CD4-positive, alpha-beta T cell treated with Interleukin-6 at 100 ng/mL for 8 hours (primary cell): ENCODE measurements at regions not wholly inside any gene's neighbourhood (a gene's known extent, or its start where the extent isn't known, plus 50 kb on each side); places are given as distances from the start of the nearest gene placed in this dataset.
"Not testable (repeated sequence)": the region's sequence is repeated elsewhere in the genome, so short reads cannot be mapped to it uniquely, and the experiment has no call there.

Source experiments
- DNase-seq: peaks from one replicate; pipeline ENCODE4 v3.0.0-alpha.2; 2020; ENCODE audit warnings: mixed read lengths, low spot score

DNA sequence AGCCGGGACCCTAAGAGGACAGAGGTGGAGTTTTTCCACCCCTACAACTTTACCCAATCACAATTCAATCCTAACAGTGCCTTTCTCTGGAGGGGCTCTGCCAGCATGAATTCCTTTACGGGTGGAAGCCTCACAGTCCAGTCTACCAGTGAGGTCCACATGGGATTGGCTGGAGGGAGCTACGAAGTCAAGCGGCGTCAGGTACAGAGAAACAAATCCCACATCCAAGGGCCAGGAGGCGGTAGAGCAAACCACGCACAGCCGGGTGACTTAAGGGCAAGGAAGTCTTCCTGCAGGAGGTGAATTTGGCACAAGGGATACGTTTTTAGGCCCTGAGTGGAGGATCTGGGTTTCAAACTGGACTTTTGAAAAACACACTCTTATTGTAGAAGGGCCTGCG lies 199.6 kb downstream of the UQCRFS1 start:
- DNase-seq, result no peak

GRCh38 chr19:29012457-29012856 lies 200.5 kb downstream of the UQCRFS1 start:
- DNase-seq, result no peak

GRCh38 chr19:29010276-29010675 lies 202.7 kb downstream of the UQCRFS1 start:
- DNase-seq, result no peak

DNA sequence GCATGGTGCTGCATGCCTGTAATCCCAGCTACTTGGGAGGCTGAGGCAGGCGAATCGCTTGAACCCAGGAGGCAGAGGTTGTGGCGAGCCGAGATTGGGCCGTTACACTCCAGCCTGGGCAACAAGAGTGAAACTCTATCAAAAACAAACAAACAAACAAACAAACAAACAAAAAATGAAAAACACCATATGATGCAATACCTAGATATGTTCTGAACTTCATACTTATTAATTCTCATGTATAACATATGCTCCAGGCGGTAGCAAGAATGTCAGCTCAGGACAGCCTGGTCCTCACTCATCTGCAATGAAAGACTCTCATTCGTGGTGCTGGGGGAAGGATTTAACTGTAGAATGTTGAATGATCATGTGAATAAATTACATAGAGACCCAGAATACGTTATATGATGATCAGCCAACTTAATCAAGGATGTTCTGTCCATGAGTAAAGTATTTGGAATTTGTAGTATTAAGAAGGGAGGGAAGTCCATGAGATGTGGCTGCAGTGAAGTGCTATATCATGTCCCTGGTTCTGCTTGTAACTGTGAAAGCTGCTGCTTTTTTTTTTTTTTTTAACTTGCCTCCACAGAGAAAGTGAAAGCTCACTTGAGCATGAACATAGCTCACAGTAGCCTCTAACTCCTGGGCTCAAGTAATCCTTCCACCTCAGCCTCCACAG lies 206.8 kb downstream of the UQCRFS1 start:
- DNase-seq, result no peak

DNA sequence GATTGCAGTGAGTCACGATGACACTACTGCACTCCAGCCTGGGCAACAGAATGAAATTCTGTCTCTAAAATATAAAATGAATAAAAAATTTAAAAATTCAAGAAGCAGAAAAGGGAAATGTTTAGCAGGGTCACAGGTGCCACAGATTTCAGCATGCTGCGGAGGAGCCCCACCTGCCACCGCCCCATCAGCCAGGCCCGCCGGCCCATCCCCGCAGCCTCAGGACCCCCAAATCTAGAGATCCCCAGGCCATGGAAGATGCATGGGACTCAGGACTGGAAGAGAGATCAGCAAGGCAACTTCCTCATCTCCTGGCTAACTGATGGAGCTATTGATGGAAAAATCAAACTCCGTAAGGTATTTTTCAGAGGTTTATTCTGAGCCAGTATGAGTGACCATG lies 208.2 kb downstream of the UQCRFS1 start:
- no peak for DNase-seq

GRCh38 chr19:29003641-29004409 lies 209.1 kb downstream of the UQCRFS1 start:
- DNase-seq, result no peak

- DNase-seq, result no peak
These were observed 210.6 kb downstream of the UQCRFS1 start for GRCh38 chr19:29002336-29002735.

DNA sequence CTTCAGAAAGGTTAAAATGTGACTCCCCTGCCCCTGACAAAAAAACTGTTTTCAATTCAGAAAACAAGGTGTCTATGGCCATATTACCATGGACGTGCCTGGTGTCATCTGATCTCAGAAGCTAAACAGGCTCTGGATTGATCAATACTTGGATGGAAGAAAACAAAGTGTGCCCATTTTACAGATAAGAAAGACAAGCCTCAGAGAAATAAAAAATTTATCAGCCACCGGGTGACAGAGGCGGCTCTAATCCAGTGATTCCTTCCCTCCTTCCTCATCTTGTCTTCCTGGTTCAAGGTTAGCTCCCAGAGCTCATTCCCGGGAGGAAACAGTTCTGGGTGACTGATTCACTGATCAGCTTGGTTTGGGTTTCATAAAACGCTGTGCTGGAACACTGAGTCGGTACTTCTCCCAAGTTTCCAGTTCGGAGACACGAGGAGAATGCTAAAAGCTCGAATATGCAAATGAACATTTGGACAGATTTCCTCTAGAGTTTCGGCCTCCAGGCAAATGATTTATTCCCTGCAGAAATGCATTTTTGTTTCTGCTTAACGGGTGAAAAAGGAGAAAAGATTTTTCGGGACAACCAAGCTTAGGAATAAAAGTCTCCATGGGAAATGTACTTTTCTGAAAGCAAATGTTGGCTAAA lies 211.2 kb downstream of the UQCRFS1 start:
- DNase-seq, result no peak

- DNase-seq, result no peak
These were observed 211.8 kb downstream of the UQCRFS1 start for GRCh38 chr19:29001141-29001581.

- DNase-seq, result no peak
These were observed 213.1 kb downstream of the UQCRFS1 start for GRCh38 chr19:28999724-29000433.

- no peak for DNase-seq
These were observed 214.0 kb downstream of the UQCRFS1 start for GRCh38 chr19:28998974-28999373.

DNA sequence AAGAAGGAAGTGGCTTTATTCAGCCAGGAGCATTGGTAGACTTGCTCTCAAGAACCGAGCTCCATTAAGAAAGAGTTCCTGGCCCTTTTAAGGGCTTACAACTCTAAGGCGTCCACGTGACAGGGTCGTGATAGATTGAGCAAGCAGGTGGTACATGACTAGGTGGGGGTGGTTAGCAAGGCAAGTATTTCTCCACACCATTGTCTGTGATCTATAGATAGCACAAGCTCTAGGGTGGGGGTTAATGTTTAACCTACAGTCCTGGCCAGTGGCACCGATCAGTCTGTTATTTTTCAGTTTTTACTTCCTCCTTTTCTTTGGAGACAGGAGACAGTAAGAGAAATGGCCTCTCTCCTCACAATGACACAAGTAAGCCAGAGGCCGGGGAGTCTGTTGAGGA lies 215.1 kb downstream of the UQCRFS1 start:
- DNase-seq, result not testable (repeated sequence)

- no peak for DNase-seq
These were observed 222.4 kb downstream of the UQCRFS1 start for GRCh38 chr19:28990522-28990921.

DNA sequence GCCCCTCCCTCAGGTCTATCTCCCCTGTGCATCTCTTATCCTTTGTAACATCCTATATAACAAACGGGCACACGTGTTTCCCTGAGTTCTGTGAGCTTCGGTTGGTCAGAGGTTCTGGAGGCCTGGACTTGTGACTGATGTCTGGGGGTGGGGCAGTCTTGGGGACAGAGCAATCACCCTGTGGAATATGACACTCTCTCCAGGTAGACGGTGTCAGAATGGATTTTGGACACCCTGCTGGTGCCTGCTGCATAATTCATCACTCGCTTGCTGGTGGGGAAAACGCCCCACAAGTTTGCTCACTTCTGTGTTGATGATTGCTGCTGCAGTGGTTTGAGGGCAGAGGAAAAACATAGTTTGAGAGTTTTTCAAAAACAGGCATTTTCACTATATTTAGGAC lies 223.2 kb downstream of the UQCRFS1 start:
- DNase-seq, result no peak

GRCh38 chr19:28988066-28988465 lies 224.9 kb downstream of the UQCRFS1 start:
- DNase-seq, result no peak

- no peak for DNase-seq
These were observed 225.8 kb downstream of the UQCRFS1 start for GRCh38 chr19:28987177-28987576.

GRCh38 chr19:28985201-28985600 lies 227.8 kb downstream of the UQCRFS1 start:
- DNase-seq, result no peak

DNA sequence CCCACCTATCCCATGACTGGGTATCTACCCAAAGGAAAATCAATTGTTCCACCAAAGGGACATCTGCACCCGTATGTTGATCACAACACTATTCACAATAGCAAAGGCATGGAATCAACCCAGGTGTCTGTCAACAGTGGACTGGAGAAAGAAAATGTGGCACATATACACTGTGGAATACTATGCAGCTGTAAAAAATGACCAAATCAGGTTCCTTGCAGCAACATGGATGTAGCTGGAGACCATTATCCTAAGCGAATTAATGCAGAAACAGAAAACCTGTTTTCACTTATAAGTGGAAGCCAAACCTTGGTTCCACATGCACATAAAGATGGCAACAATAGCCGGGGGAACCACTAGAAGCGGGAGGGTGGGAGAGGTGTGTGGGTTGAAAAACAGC lies 228.6 kb downstream of the UQCRFS1 start:
- DNase-seq, result no peak

GRCh38 chr19:28983430-28983829 lies 229.5 kb downstream of the UQCRFS1 start:
- no peak for DNase-seq

GRCh38 chr19:28981994-28982393 lies 231.0 kb downstream of the UQCRFS1 start:
- no peak for DNase-seq

DNA sequence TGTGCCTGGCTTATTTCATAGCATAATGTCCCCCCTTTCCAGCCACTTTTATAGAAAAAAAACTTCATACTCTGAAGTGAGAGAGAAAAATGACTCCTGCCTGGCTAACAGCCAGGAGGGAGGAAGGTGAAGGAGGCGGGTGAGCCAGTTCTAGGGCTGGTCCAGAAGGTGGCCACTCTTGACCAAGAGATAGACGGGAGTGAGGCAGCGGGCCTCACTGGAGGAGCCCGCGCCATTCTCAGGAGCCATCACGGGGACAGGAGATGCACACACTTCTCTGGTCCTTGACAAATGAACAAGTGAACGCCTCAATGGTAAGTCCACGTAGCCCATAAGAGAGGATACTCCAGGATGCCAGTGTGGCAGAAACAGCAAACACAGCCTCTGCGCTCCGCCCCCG lies 231.4 kb downstream of the UQCRFS1 start:
- no peak for DNase-seq

DNA sequence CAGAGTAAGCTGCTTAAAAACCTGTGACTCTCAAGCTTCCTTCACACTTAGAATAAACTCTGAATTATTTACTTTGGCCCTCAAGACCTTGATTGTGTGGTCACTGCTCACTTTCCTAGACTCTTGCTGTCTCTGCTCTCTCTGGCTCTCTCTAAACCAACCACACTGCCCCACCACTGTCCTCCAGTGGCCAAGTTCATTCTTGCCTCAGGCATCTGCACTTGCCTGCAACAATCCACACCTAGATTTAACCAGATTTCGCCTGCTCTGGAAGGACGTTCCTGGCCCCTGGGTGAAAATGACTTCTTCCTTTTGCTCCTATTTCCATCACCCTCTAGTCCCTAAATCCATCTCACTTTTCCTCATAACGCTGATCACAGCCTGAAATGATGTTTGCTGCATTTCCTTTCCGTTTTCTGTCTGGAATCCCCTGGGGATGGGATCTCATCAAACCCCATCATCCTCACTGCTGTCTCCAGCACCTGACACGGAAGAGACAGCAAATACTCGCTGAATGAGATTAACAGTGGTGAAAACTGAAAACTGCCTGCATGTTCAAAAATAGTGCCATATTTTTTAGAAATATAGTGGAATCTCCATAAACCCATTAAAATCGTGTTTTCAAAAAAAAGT lies 232.6 kb downstream of the UQCRFS1 start:
- DNase-seq, result no peak
